ENCODE measurements at regions not wholly inside any gene's neighbourhood (a gene's known extent, or its start where the extent isn't known, plus 50 kb on each side); places are given as distances from the start of the nearest gene placed in this dataset.

DNA sequence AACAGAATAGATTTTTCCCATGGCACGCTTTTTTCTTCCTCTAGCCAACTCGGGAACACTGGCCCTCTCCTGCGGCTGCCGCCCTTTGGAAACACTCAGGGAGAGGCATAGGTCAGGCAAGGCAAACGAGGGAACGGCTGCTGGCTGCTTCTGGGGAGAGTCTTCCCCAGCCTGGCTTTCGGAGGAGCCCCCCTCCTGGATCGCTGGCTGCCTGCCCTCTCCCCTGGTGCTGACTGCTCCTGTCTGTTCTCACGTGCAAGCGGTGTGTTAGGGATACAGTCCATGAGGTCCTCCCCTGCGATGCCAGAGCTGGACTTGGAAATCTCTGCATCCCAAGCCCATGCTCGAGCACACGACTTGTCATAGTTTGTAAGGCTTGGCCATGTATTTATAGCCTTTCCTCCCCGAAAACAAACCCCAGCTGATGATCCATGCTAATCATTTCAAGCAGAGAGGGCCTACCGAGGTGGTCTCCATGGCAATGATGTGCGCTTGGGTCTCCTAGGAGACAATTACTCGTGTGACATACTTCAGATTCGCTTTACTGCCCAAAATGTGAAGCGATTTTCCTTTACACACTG is 315.6 kb upstream of the ATP10A start:
- H3K4me1 ChIP-seq = no peaks in the 10 kb centered on the region
- no peak overlapping the region for H3K4me3 ChIP-seq
- H3K36me3 ChIP-seq = no peaks in the 10 kb centered on the region
- no peak for DNase-seq (ENCODE audit: extremely low spot score in 2 of 2)
- TF ChIP-seq POLR2A (IDR thresholded peaks at IDR 0.05) (no peak), POLR2AphosphoS5 (IDR thresholded peaks at IDR 0.05; ENCODE audit: insufficient read depth in 1 of 2, low read depth in 1 of 2) (no peak)
- TF ChIP-seq, protein P1, sequence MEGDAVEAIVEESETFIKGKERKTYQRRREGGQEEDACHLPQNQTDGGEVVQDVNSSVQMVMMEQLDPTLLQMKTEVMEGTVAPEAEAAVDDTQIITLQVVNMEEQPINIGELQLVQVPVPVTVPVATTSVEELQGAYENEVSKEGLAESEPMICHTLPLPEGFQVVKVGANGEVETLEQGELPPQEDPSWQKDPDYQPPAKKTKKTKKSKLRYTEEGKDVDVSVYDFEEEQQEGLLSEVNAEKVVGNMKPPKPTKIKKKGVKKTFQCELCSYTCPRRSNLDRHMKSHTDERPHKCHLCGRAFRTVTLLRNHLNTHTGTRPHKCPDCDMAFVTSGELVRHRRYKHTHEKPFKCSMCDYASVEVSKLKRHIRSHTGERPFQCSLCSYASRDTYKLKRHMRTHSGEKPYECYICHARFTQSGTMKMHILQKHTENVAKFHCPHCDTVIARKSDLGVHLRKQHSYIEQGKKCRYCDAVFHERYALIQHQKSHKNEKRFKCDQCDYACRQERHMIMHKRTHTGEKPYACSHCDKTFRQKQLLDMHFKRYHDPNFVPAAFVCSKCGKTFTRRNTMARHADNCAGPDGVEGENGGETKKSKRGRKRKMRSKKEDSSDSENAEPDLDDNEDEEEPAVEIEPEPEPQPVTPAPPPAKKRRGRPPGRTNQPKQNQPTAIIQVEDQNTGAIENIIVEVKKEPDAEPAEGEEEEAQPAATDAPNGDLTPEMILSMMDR (IDR thresholded peaks at IDR 0.05) = no peak
- no peaks in the 10 kb centered on the region for H3K9me3 ChIP-seq
- intact Hi-C loops (cut with DNase I) = no loop called here
- H3K27me3 ChIP-seq = no peaks in the 10 kb centered on the region
- no peak overlapping the region for H3K27ac ChIP-seq

DNA sequence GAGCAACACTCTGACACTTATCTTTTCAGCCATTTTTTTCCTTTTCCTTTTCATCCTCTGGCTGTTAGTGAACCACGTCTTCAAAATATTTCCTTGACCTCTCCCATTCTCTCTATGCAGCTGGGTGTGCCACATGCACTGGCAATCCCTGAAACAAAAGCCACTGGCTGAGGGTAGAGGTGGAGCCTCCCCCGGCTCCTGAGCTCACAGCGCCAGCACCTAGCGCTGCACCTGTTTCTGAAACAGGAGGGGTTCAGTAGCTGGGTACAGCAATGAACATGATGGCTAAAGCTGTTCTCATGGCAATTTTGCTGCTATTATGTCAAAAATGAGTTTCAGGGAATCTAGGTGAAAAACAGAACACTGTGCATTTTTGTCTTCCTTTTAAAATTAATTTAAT is 314.7 kb upstream of the ATP10A start:
- Histone ChIP-seq H3K4me3 (no peak overlapping the region), H3K36me3 (no peaks in the 10 kb centered on the region), H3K4me1 (no peaks in the 10 kb centered on the region), H3K9me3 (no peaks in the 10 kb centered on the region), H3K27me3 (no peaks in the 10 kb centered on the region), H3K27ac (no peak overlapping the region)
- DNase-seq (ENCODE audit: extremely low spot score in 2 of 2) = no peak
- TF ChIP-seq POLR2AphosphoS5 (IDR thresholded peaks at IDR 0.05; ENCODE audit: insufficient read depth in 1 of 2, low read depth in 1 of 2) = no peak
- TF ChIP-seq POLR2A (IDR thresholded peaks at IDR 0.05) = no peak
- TF ChIP-seq, protein P1 (IDR thresholded peaks at IDR 0.05) = no peak
- intact Hi-C loops (cut with DNase I) = no loop called here

DNA sequence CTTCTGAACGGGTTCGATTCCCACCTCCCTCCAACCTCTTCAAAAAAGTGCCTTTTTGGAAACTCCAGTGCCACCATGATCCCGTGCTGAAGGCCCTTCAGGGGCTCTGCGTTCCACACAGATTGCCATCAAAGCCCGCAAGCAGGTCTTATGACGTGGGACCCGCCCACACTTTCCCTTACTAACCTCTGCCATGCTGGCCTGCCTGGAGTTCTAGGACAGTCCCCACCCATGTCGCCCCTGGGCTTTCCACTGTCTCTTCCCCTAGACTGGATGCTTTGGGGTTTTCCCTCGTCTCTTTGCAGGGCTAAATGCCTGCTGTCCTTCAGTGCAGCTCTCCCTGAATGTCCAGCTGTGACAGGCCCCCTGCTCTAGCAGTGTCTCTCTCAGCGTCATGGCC is 313.7 kb upstream of the ATP10A start:
- Histone ChIP-seq H3K27me3 (no peaks in the 10 kb centered on the region), H3K4me1 (no peaks in the 10 kb centered on the region), H3K36me3 (no peaks in the 10 kb centered on the region), H3K9me3 (no peaks in the 10 kb centered on the region), H3K27ac (no peak overlapping the region), H3K4me3 (no peak overlapping the region)
- intact Hi-C loops (cut with DNase I) = no loop called here
- TF ChIP-seq POLR2AphosphoS5 (IDR thresholded peaks at IDR 0.05; ENCODE audit: insufficient read depth in 1 of 2, low read depth in 1 of 2) (no peak), POLR2A (IDR thresholded peaks at IDR 0.05) (no peak)
- TF ChIP-seq, protein P1 (IDR thresholded peaks at IDR 0.05) = no peak
- no peak for DNase-seq (ENCODE audit: extremely low spot score in 2 of 2)

DNA sequence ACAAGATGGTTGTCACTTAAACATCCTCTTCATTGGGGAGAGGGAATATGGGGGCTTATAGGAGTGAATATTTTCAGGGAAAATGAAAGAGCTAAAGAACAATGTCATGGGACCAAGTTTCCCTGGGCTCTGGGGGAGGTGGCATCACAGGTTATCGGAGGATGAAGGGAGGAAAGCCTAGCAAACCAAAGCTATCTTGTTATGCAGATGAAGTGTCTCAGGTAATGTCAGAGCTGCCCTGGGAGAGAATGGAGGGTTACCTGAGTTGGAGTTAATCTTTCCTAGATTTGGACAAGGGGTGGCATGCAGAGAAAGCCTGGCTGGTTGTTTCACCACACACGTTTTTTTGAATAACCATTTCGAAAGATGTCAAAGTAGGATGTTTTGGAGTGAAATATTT is 308.1 kb upstream of the ATP10A start:
- DNase-seq (ENCODE audit: extremely low spot score in 2 of 2) = no peak
- no peak overlapping the region for H3K4me3 ChIP-seq
- H3K27me3 ChIP-seq = no peaks in the 10 kb centered on the region
- intact Hi-C loops (cut with DNase I) = no loop called here
- no peak overlapping the region for H3K27ac ChIP-seq
- no peaks in the 10 kb centered on the region for H3K9me3 ChIP-seq
- no peaks in the 10 kb centered on the region for H3K4me1 ChIP-seq
- TF ChIP-seq POLR2AphosphoS5 (IDR thresholded peaks at IDR 0.05; ENCODE audit: insufficient read depth in 1 of 2, low read depth in 1 of 2) = no peak
- TF ChIP-seq, protein P1 (IDR thresholded peaks at IDR 0.05) = no peak
- no peak for TF ChIP-seq POLR2A (IDR thresholded peaks at IDR 0.05)
- no peaks in the 10 kb centered on the region for H3K36me3 ChIP-seq

DNA sequence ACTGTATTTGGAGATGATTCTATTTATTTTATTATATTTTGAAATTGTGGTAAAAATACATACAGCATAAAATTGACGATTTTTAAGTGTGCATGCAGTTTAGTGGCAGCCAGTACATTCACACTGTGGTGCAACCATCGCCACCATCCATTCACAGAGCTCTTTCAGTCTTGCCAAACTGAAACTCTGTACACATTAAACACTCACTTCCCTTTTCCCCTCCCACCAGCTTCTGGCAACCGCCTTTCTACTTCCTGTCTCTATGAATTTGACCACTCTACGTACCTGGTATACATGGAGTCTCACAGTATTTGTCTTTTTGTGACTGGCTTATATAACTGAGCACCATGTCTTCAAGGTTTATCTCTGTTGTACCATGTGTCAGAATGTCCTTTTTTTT is 303.3 kb upstream of the ATP10A start:
- TF ChIP-seq POLR2A (IDR thresholded peaks at IDR 0.05) (no peak), POLR2AphosphoS5 (IDR thresholded peaks at IDR 0.05; ENCODE audit: insufficient read depth in 1 of 2, low read depth in 1 of 2) (no peak)
- TF ChIP-seq, protein P1 (IDR thresholded peaks at IDR 0.05) = no peak
- Histone ChIP-seq H3K4me1 (no peaks in the 10 kb centered on the region), H3K27me3 (no peaks in the 10 kb centered on the region), H3K36me3 (no peaks in the 10 kb centered on the region), H3K9me3 (no peaks in the 10 kb centered on the region), H3K4me3 (no peak overlapping the region), H3K27ac (no peak overlapping the region)
- DNase-seq (ENCODE audit: extremely low spot score in 2 of 2) = no peak
- intact Hi-C loops (cut with DNase I) = no loop called here

Measured in vagina (tissue), 2 donors.